Breast epithelium (tissue), 4 donors: ENCODE measurements at regions not wholly inside any gene's neighbourhood (a gene's known extent, or its start where the extent isn't known, plus 50 kb on each side); places are given as distances from the start of the nearest gene placed in this dataset.

Experiments
- DNase-seq, 2 donors: peaks; one replicate each; pipeline ENCODE4 v3.0.0-alpha.2; 2019; ENCODE audit warnings: low spot score in 2 of 2
- H3K27ac ChIP-seq, 2 donors: fragments of 200-600 bp; sonication (generic) in 1 of 2; one replicate each; pipeline ENCODE4 v1.5.1; 2016 to 2019; ENCODE audit warnings: mild to moderate bottlenecking in 1 of 2
- H3K27me3 ChIP-seq, 2 donors: fragments of 200-600 bp; sonication (generic) in 1 of 2; one replicate each; pipeline versions ENCODE4 v1.5.1 to v1.6.0; 2017 to 2019; ENCODE audit warnings: control low read depth in 1 of 2, mild to moderate bottlenecking in 1 of 2
- H3K36me3 ChIP-seq: fragments of 200-600 bp; one replicate; pipeline ENCODE4 v1.5.1; 2019
- H3K4me1 ChIP-seq, 2 donors: fragments of 200-600 bp; sonication (generic); one replicate each; pipeline ENCODE4 v1.5.1; 2016 to 2019; ENCODE audit warnings: control low read depth in 1 of 2
- H3K4me3 ChIP-seq, 3 donors: fragments of 200-600 bp; sonication (generic); 1 replicate in 2 of 3; 2 replicates in 1 of 3; pipeline ENCODE4 v1.5.1; 2016 to 2019; ENCODE audit warnings: mild to moderate bottlenecking in 3 of 3, moderate library complexity in 2 of 3
- H3K9me3 ChIP-seq, 2 donors: fragments of 200-600 bp; sonication (generic) in 1 of 2; one replicate each; pipeline ENCODE4 v1.5.1; 2016 to 2019; ENCODE audit warnings: control low read depth in 1 of 2
- POLR2A ChIP-seq: fragments of 450-650 bp; IDR thresholded peaks from one replicate; pipeline ENCODE4 v1.6.1; 2016; ENCODE audit warnings: antibody characterized with exemption, mild to moderate bottlenecking, moderate library complexity
- POLR2AphosphoS5 ChIP-seq, 3 donors: sonication (generic); formaldehyde crosslinking; IDR thresholded peaks; one replicate each; pipeline ENCODE4 v1.6.1; 2017; ENCODE audit warnings: antibody characterized with exemption in 3 of 3
- intact Hi-C: fragments of 100-400 bp; cut with DNase I; formaldehyde crosslinking; loops from one replicate; pipeline ENCODE4 v1.15.1; 2023; ENCODE audit warnings: low total_unique reads
- TF ChIP-seq, protein P1 (sequence below), 3 donors: fragments of 450-650 bp; IDR thresholded peaks; one replicate each; pipeline ENCODE4 v1.5.1; 2016 to 2017; ENCODE audit warnings: antibody characterized with exemption in 3 of 3, mild to moderate bottlenecking in 3 of 3, moderate library complexity in 3 of 3

DNA sequence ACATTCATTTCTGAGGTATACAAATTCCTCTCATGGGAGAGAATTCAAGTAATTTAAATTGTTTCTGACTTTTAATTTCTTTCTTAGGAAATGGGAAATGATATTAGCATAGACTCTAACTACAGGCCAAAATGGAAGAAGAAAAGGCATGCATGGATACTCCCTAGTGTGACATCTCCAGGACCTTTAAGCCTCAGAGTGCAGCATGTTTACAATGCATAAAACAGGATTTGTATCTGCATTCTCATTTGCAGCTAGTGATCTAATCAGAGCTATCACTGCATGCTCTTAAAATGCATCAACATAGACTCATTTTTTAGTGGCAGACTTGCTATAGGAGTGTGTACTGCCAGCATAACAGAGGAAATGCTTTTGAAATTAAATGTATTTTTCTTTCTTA, 224.6 kb upstream of the GOT2 start:
- Histone ChIP-seq H3K4me3 (no peak overlapping the region), H3K27ac (no peak overlapping the region), H3K36me3 (no peaks in the 10 kb centered on the region), H3K27me3 (no peaks in the 10 kb centered on the region), H3K9me3 (no peaks in the 10 kb centered on the region), H3K4me1 (no peaks in the 10 kb centered on the region)
- TF ChIP-seq POLR2A (no peak), POLR2AphosphoS5 (IDR thresholded peaks at IDR 0.05) (no peak)
- intact Hi-C loops, result no loop called here
- DNase-seq, result no peak

DNA sequence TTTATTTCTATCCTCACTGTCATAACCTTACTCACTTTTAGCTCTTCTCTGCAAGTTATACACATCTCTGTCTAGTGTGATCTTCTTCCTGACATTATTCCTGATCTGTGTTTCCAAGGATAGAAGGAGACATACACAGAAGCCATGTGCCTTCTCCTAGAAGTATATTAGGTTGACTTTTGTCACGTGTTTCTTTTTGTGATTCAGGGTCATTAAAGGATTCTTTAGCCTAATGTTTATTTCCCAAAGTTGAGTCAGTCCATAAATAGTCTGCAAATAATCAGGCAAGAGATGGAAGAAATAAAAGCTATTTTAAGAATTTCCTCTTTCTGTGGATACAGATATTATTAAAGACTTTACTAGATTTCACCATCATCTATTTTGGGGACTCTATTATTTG, 214.1 kb upstream of the GOT2 start:
- Histone ChIP-seq H3K27me3 (no peaks in the 10 kb centered on the region), H3K4me1 (no peaks in the 10 kb centered on the region), H3K27ac (no peak overlapping the region), H3K4me3 (no peak overlapping the region), H3K36me3 (no peaks in the 10 kb centered on the region), H3K9me3 (peaks cover 0 to 17% of the 10 kb centered on the region in 2 donors)
- intact Hi-C loops, result no loop called here
- TF ChIP-seq POLR2A (no peak), POLR2AphosphoS5 (IDR thresholded peaks at IDR 0.05) (no peak)
- TF ChIP-seq, protein P1, sequence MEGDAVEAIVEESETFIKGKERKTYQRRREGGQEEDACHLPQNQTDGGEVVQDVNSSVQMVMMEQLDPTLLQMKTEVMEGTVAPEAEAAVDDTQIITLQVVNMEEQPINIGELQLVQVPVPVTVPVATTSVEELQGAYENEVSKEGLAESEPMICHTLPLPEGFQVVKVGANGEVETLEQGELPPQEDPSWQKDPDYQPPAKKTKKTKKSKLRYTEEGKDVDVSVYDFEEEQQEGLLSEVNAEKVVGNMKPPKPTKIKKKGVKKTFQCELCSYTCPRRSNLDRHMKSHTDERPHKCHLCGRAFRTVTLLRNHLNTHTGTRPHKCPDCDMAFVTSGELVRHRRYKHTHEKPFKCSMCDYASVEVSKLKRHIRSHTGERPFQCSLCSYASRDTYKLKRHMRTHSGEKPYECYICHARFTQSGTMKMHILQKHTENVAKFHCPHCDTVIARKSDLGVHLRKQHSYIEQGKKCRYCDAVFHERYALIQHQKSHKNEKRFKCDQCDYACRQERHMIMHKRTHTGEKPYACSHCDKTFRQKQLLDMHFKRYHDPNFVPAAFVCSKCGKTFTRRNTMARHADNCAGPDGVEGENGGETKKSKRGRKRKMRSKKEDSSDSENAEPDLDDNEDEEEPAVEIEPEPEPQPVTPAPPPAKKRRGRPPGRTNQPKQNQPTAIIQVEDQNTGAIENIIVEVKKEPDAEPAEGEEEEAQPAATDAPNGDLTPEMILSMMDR (IDR thresholded peaks at IDR 0.05), result no peak
- DNase-seq, result no peak

DNA sequence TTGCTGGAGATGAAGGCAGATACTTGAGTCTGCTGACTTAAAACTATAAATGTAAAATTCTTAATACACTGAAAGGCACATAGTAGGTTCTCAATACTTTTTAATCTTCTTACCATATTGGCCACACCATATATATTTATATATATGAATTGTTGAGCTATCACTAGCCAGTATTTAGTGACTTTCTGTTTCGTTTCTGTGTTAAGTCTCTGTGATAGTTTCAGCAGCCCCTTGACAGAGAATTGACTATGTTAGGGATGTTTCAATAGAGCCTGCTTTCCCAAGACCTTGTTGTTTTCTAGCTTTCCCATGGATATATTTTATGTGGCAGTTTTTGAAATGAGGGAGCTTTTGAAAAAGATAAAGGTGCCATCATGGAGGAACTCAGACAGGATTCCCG, 206.5 kb upstream of the GOT2 start:
- intact Hi-C loops, result no loop called here

DNA sequence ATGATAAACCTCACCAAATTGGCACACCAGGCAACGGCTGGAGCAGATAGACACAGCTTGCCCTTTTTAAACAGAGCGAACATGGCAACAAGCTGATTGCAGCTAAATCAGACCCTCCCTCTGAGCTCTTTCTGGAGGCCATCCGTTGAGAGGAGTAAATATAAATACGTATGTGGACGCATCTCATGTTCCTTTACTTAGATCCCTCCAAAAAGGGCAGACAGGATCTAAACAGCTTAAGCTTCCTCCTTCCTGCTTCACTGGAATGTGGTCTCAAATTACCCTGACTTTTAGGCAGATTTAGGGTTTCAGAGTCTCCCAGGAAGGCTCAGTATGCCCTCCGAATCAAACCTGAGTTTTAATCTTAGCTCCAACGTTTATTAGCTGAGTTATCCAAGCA, 204.7 kb upstream of the GOT2 start:
- H3K27ac ChIP-seq, result no peak overlapping the region
- no peaks in the 10 kb centered on the region for H3K4me1 ChIP-seq
- no peak overlapping the region for H3K4me3 ChIP-seq
- peaks cover 0 to 3% of the 10 kb centered on the region in 2 donors for H3K9me3 ChIP-seq
- no peaks in the 10 kb centered on the region for H3K36me3 ChIP-seq
- intact Hi-C loops, result no loop called here
- no peak for DNase-seq
- no peaks in the 10 kb centered on the region for H3K27me3 ChIP-seq
- TF ChIP-seq POLR2AphosphoS5 (IDR thresholded peaks at IDR 0.05) (no peak), POLR2A (no peak)
- TF ChIP-seq, protein P1 (IDR thresholded peaks at IDR 0.05), result no peak

More for the DNA sequence above, 206.5 kb upstream of the GOT2 start:
- no peak overlapping the region for H3K4me3 ChIP-seq
- no peaks in the 10 kb centered on the region for H3K27me3 ChIP-seq
- TF ChIP-seq POLR2AphosphoS5 (IDR thresholded peaks at IDR 0.05) (no peak), POLR2A (no peak)
- TF ChIP-seq, protein P1 (IDR thresholded peaks at IDR 0.05), result no peak
- no peak overlapping the region for H3K27ac ChIP-seq
- DNase-seq, result no peak
- no peaks in the 10 kb centered on the region for H3K9me3 ChIP-seq
- H3K36me3 ChIP-seq, result no peaks in the 10 kb centered on the region
- H3K4me1 ChIP-seq, result no peaks in the 10 kb centered on the region

DNA sequence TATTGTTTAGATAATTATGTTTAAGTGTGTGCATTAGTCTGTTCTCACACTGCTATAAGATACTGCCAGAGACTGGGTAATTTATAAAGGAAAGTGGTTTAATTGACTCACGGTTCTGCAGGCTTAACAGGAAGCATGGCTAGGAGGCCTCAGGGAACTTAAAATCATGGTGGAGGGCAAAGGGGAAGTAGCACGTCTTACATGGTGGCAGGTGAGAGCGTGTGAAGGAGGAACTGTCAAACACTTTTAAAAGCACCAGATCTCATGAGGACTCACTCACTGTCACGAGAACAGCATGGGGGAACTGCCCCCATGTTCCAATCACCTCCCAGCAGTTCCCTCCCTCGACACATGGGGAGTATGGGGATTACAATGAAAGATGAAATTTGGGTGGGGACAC, 203.5 kb upstream of the GOT2 start:
- TF ChIP-seq POLR2AphosphoS5 (IDR thresholded peaks at IDR 0.05) (no peak), POLR2A (no peak)
- TF ChIP-seq, protein P1 (IDR thresholded peaks at IDR 0.05), result no peak
- H3K9me3 ChIP-seq, result peaks cover 0 to 8% of the 10 kb centered on the region in 2 donors
- no peak overlapping the region for H3K4me3 ChIP-seq
- H3K27me3 ChIP-seq, result no peaks in the 10 kb centered on the region
- H3K27ac ChIP-seq, result no peak overlapping the region
- intact Hi-C loops, result no loop called here
- H3K36me3 ChIP-seq, result no peaks in the 10 kb centered on the region
- no peaks in the 10 kb centered on the region for H3K4me1 ChIP-seq
- no peak for DNase-seq

DNA sequence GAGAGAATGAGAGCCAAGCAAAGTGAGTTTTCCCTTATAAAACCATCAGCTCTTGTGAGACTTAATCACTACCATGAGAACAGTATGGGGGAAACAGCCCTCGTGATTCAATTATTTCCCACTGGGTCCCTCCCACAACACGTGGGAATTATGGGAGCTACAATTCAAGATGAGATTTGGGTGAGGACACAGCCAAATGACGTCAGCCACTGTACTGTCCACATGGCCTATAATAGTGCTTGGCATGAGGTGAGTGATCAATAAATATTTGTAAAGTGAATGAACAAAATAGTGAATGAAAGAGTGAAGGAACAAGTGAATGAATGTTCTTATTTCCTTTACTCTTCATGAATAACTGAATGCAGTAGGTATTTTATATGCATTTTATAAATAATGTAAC, 199.1 kb upstream of the GOT2 start:
- no peaks in the 10 kb centered on the region for H3K36me3 ChIP-seq
- H3K4me1 ChIP-seq, result no peaks in the 10 kb centered on the region
- TF ChIP-seq, protein P1 (IDR thresholded peaks at IDR 0.05), result no peak
- no peak for TF ChIP-seq POLR2AphosphoS5 (IDR thresholded peaks at IDR 0.05)
- TF ChIP-seq POLR2A, result no peak
- peaks cover 0 to 8% of the 10 kb centered on the region in 2 donors for H3K9me3 ChIP-seq
- intact Hi-C loops, result no loop called here
- H3K4me3 ChIP-seq, result no peak overlapping the region
- DNase-seq, result no peak
- H3K27ac ChIP-seq, result no peak overlapping the region
- H3K27me3 ChIP-seq, result no peaks in the 10 kb centered on the region
